Liver (tissue), 8 donors: ENCODE measurements at regions not wholly inside any gene's neighbourhood (a gene's known extent, or its start where the extent isn't known, plus 50 kb on each side); places are given as distances from the start of the nearest gene placed in this dataset.

ENCODE experiments used
- DNase-seq: peaks from one replicate; pipeline ENCODE4 v3.0.0-alpha.2; 2017; ENCODE audit warnings: low spot score
- H3K27ac ChIP-seq, 2 donors: one replicate each; pipeline ENCODE4 v1.7.0; 2013; ENCODE audit warnings: inconsistent platforms in 2 of 2, low read length in 2 of 2, control low read depth in 1 of 2, low read depth in 1 of 2, mild to moderate bottlenecking in 1 of 2
- H3K27me3 ChIP-seq, 4 donors: one replicate each; pipeline versions ENCODE4 v1.6.1 to v1.7.0; 2013; ENCODE audit warnings: low read length in 3 of 4, inconsistent platforms in 1 of 4, mild to moderate bottlenecking in 1 of 4, moderate library complexity in 1 of 4; ENCODE audit not compliant: control insufficient read depth in 4 of 4, insufficient read depth in 4 of 4
- H3K36me3 ChIP-seq, 4 donors: one replicate each; pipeline versions ENCODE4 v1.6.1 to v1.7.0; 2013; ENCODE audit warnings: low read length in 3 of 4, mild to moderate bottlenecking in 3 of 4, low read depth in 1 of 4, moderate library complexity in 1 of 4; ENCODE audit not compliant: control insufficient read depth in 4 of 4, insufficient read depth in 3 of 4
- H3K4me1 ChIP-seq, 4 donors: one replicate each; pipeline versions ENCODE4 v1.6.1 to v1.7.0; 2013; ENCODE audit warnings: low read length in 3 of 4, mild to moderate bottlenecking in 3 of 4, moderate library complexity in 1 of 4; ENCODE audit not compliant: control insufficient read depth in 4 of 4, insufficient read depth in 4 of 4
- H3K4me3 ChIP-seq, 3 donors: one replicate each; pipeline versions ENCODE4 v1.6.1 to v1.7.0; 2013; ENCODE audit warnings: low read length in 3 of 3, control low read depth in 1 of 3, low read depth in 1 of 3, mild to moderate bottlenecking in 1 of 3
- H3K9ac ChIP-seq, 2 donors: one replicate each; pipeline ENCODE4 v1.7.0; 2013; ENCODE audit warnings: low read length in 2 of 2, mild to moderate bottlenecking in 2 of 2, moderate library complexity in 2 of 2, control low read depth in 1 of 2, low read depth in 1 of 2
- H3K9me3 ChIP-seq, 4 donors: one replicate each; pipeline versions ENCODE4 v1.6.1 to v1.7.0; 2013; ENCODE audit warnings: low read length in 3 of 4; ENCODE audit not compliant: control insufficient read depth in 4 of 4
- ATF3 ChIP-seq: IDR thresholded peaks from 2 replicates; pipeline ENCODE4 v1.6.1; 2016; ENCODE audit warnings: antibody characterized with exemption
- CTCF ChIP-seq: fragments of 150-350 bp; IDR thresholded peaks from 2 replicates; pipeline ENCODE4 v1.5.1; 2017; ENCODE audit warnings: improper control_type of control experiment, low read depth, low read length; ENCODE audit not compliant: missing input control
- FOXA1 ChIP-seq: IDR thresholded peaks from 2 replicates; pipeline ENCODE4 v1.6.1; 2016; ENCODE audit warnings: antibody characterized with exemption
- FOXA2 ChIP-seq: IDR thresholded peaks from 2 replicates; pipeline ENCODE4 v1.6.1; 2016; ENCODE audit warnings: antibody characterized with exemption
- GABPA ChIP-seq, 2 donors: IDR thresholded peaks in 1 of 2; conservative IDR thresholded peaks in 1 of 2; 2 replicates each; pipeline ENCODE4 v1.6.1; 2016; ENCODE audit warnings: antibody characterized with exemption in 2 of 2, mild to moderate bottlenecking in 1 of 2, moderate library complexity in 1 of 2
- HNF4A ChIP-seq, 2 donors: conservative IDR thresholded peaks; 2 replicates each; pipeline ENCODE4 v1.6.1; 2016; ENCODE audit warnings: antibody characterized with exemption in 2 of 2, mild to moderate bottlenecking in 2 of 2
- HNF4G ChIP-seq: IDR thresholded peaks from 2 replicates; pipeline ENCODE4 v1.6.1; 2016; ENCODE audit warnings: antibody characterized with exemption
- JUND ChIP-seq, 2 donors: IDR thresholded peaks; 2 replicates each; pipeline ENCODE4 v1.6.1; 2016; ENCODE audit warnings: antibody characterized with exemption in 2 of 2
- NR2F2 ChIP-seq: IDR thresholded peaks from 2 replicates; pipeline ENCODE4 v1.6.1; 2016; ENCODE audit warnings: antibody characterized with exemption
- RAD21 ChIP-seq, 2 donors: IDR thresholded peaks; 2 replicates each; pipeline ENCODE4 v1.6.1; 2016; ENCODE audit warnings: antibody characterized with exemption in 2 of 2, mild to moderate bottlenecking in 2 of 2
- RXRA ChIP-seq, 2 donors: IDR thresholded peaks; 2 replicates each; pipeline ENCODE4 v1.6.1; 2017 to 2018; ENCODE audit warnings: antibody characterized with exemption in 2 of 2, mild to moderate bottlenecking in 1 of 2
- SP1 ChIP-seq: IDR thresholded peaks from 2 replicates; pipeline ENCODE4 v1.6.1; 2018; ENCODE audit warnings: antibody characterized with exemption, mild to moderate bottlenecking
- TAF1 ChIP-seq: conservative IDR thresholded peaks from 2 replicates; pipeline ENCODE4 v1.6.1; 2016; ENCODE audit warnings: antibody characterized with exemption, mild to moderate bottlenecking
- YY1 ChIP-seq: IDR thresholded peaks from 2 replicates; pipeline ENCODE4 v1.6.1; 2016; ENCODE audit warnings: antibody characterized with exemption, mild to moderate bottlenecking
- WGBS: extraction: QIAGEN DNeasy Blood & Tissue Kit; methylation state at CpG from one replicate; pipeline ENCODE4 v1.1.7; 2013; 5-methylcytosine and 5-hydroxymethylcytosine counted together
- TF ChIP-seq, protein P1 (sequence below): IDR thresholded peaks from 2 replicates; pipeline ENCODE4 v1.6.1; 2016; ENCODE audit warnings: antibody characterized with exemption
- TF ChIP-seq, protein P2 (sequence below): IDR thresholded peaks from 2 replicates; pipeline ENCODE4 v1.6.1; 2016; ENCODE audit warnings: antibody characterized with exemption, mild to moderate bottlenecking
- donor health status: healthy.
- donor health status: healthy.
- donor health status: healthy.
- donor health status: healthy.
- donor health status: healthy.

GRCh38 chr15:61415617-61416120 lies 186.6 kb upstream of the RORA start:
- WGBS, result 97% methylated on average over 2 of the region's 2 CpGs
- Histone ChIP-seq H3K9me3 (no peaks in the 10 kb centered on the region), H3K27ac (no peak overlapping the region), H3K4me1 (peaks cover 0 to 11% (median 7%) of the 10 kb centered on the region in 4 donors), H3K27me3 (no peaks in the 10 kb centered on the region), H3K9ac (no peak overlapping the region), H3K4me3 (no peak overlapping the region), H3K36me3 (no peaks in the 10 kb centered on the region)
- no peak for DNase-seq
- TF ChIP-seq SP1, result no peak
- no peak for TF ChIP-seq HNF4G
- no peak for TF ChIP-seq GABPA (IDR thresholded peaks at IDR 0.05 in 1 of 2, conservative IDR thresholded peaks at IDR 0.05 in 1 of 2)
- TF ChIP-seq FOXA1, result no peak
- TF ChIP-seq, protein P1, sequence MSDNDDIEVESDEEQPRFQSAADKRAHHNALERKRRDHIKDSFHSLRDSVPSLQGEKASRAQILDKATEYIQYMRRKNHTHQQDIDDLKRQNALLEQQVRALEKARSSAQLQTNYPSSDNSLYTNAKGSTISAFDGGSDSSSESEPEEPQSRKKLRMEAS, result no peak
- no peak for TF ChIP-seq RXRA (IDR thresholded peaks at IDR 0.05)
- no peak for TF ChIP-seq JUND (IDR thresholded peaks at IDR 0.05)

GRCh38 chr15:61411902-61412510 lies 182.9 kb upstream of the RORA start:
- H3K4me1 ChIP-seq, result peaks cover 0 to 3% (median 3%) of the 10 kb centered on the region in 4 donors
- H3K4me3 ChIP-seq, result no peak overlapping the region
- H3K27me3 ChIP-seq, result no peaks in the 10 kb centered on the region
- DNase-seq, result no peak
- TF ChIP-seq, protein P2, sequence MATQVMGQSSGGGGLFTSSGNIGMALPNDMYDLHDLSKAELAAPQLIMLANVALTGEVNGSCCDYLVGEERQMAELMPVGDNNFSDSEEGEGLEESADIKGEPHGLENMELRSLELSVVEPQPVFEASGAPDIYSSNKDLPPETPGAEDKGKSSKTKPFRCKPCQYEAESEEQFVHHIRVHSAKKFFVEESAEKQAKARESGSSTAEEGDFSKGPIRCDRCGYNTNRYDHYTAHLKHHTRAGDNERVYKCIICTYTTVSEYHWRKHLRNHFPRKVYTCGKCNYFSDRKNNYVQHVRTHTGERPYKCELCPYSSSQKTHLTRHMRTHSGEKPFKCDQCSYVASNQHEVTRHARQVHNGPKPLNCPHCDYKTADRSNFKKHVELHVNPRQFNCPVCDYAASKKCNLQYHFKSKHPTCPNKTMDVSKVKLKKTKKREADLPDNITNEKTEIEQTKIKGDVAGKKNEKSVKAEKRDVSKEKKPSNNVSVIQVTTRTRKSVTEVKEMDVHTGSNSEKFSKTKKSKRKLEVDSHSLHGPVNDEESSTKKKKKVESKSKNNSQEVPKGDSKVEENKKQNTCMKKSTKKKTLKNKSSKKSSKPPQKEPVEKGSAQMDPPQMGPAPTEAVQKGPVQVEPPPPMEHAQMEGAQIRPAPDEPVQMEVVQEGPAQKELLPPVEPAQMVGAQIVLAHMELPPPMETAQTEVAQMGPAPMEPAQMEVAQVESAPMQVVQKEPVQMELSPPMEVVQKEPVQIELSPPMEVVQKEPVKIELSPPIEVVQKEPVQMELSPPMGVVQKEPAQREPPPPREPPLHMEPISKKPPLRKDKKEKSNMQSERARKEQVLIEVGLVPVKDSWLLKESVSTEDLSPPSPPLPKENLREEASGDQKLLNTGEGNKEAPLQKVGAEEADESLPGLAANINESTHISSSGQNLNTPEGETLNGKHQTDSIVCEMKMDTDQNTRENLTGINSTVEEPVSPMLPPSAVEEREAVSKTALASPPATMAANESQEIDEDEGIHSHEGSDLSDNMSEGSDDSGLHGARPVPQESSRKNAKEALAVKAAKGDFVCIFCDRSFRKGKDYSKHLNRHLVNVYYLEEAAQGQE, result no peak
- no peak for TF ChIP-seq NR2F2
- peak; percentile 58 for TF ChIP-seq FOXA2
- no peak for TF ChIP-seq RAD21 (IDR thresholded peaks at IDR 0.05)
- no peaks in the 10 kb centered on the region for H3K9me3 ChIP-seq
- no peaks in the 10 kb centered on the region for H3K36me3 ChIP-seq
- no peak overlapping the region for H3K27ac ChIP-seq
- 54% methylated on average over 3 of the region's 3 CpGs for WGBS
- H3K9ac ChIP-seq, result no peak overlapping the region

DNA sequence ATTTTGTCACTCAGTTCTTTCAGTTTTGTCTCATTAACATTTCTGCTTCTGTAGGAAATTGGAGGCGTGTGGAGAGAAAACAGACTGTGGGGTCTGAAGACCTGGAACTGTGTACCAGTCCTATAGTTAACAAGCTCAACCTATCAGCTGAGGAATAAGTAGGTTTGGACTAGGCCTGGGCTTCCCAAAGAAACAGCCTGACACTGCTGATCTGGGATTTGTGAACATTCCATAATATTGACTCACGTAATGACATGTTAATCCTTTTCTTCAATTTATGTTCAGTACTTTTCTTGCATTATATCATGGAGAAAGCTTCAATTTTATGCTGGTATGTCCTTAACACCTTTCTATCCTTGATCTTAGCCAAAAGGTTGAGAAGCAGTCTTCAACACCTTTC lies 181.6 kb upstream of the RORA start:
- Histone ChIP-seq H3K36me3 (no peaks in the 10 kb centered on the region), H3K9ac (no peak overlapping the region), H3K27me3 (no peaks in the 10 kb centered on the region), H3K4me1 (peaks cover 0 to 3% (median 3%) of the 10 kb centered on the region in 4 donors), H3K4me3 (no peak overlapping the region), H3K27ac (no peak overlapping the region), H3K9me3 (no peaks in the 10 kb centered on the region)
- DNase-seq, result no peak
- WGBS, result 91% methylated on average over 2 of the region's 2 CpGs
- TF ChIP-seq YY1 (no peak), ATF3 (no peak), NR2F2 (no peak), TAF1 (no peak), HNF4G (no peak), HNF4A (conservative IDR thresholded peaks at IDR 0.05) (no peak), RAD21 (IDR thresholded peaks at IDR 0.05) (no peak), FOXA1 (no peak), JUND (IDR thresholded peaks at IDR 0.05) (no peak), CTCF (no peak)
- TF ChIP-seq, protein P2, result no peak
- TF ChIP-seq, protein P1, result no peak
